Cardiac muscle cell (in vitro differentiated cells and primary cell): ENCODE measurements at regions not wholly inside any gene's neighbourhood (a gene's known extent, or its start where the extent isn't known, plus 50 kb on each side); places are given as distances from the start of the nearest gene placed in this dataset.

ENCODE experiments used
- DNase-seq, 2 donors: peaks; one replicate each; pipeline versions ENCODE4 v3.0.0 to v3.0.0-alpha.2; 2010 to 2017; ENCODE audit warnings: low read depth in 1 of 2, low spot score in 1 of 2
- H3K27ac ChIP-seq: fragments of 200-600 bp; sonication (generic); 2 replicates; pipeline ENCODE4 v1.5.1; 2016
- H3K27me3 ChIP-seq: fragments of 200-600 bp; sonication (generic); 2 replicates; pipeline ENCODE4 v1.6.0; 2016; ENCODE audit warnings: control low read depth
- H3K36me3 ChIP-seq: fragments of 200-600 bp; sonication (generic); 2 replicates; pipeline ENCODE4 v1.5.1; 2016; ENCODE audit warnings: control low read depth
- H3K4me1 ChIP-seq: fragments of 200-600 bp; sonication (generic); 2 replicates; pipeline ENCODE4 v1.8.1; 2017; ENCODE audit warnings: low read depth, mild to moderate bottlenecking, mixed run types
- H3K4me3 ChIP-seq: fragments of 200-600 bp; sonication (generic); 2 replicates; pipeline ENCODE4 v1.5.1; 2016; ENCODE audit warnings: mild to moderate bottlenecking
- H3K9me3 ChIP-seq: fragments of 200-600 bp; sonication (generic); 2 replicates; pipeline ENCODE4 v1.5.1; 2017; ENCODE audit warnings: low read depth, mild to moderate bottlenecking, control low read depth
- CTCF ChIP-seq: IDR thresholded peaks from 2 replicates; pipeline ENCODE4 v1.5.1; 2012; ENCODE audit warnings: low read depth, mild to moderate bottlenecking, low read length

GRCh38 chr2:65813631-65814173 is 381.3 kb upstream of the SPRED2 start:
- Histone ChIP-seq H3K4me1 (no peaks in the 10 kb centered on the region), H3K4me3 (no peak overlapping the region), H3K36me3 (no peaks in the 10 kb centered on the region), H3K27ac (no peak overlapping the region), H3K9me3 (no peaks in the 10 kb centered on the region), H3K27me3 (no peaks in the 10 kb centered on the region)
- no peak for TF ChIP-seq CTCF
- no peak for DNase-seq

- Histone ChIP-seq H3K36me3 (no peaks in the 10 kb centered on the region), H3K27me3 (no peaks in the 10 kb centered on the region), H3K4me3 (no peak overlapping the region), H3K4me1 (no peaks in the 10 kb centered on the region), H3K9me3 (no peaks in the 10 kb centered on the region), H3K27ac (no peak overlapping the region)
- no peak for DNase-seq
- no peak for TF ChIP-seq CTCF
Measured at GRCh38 chr2:65812887-65813286, 380.5 kb upstream of the SPRED2 start.

GRCh38 chr2:65807942-65808341 is 375.5 kb upstream of the SPRED2 start:
- Histone ChIP-seq H3K4me1 (no peaks in the 10 kb centered on the region), H3K9me3 (no peaks in the 10 kb centered on the region), H3K27ac (no peak overlapping the region), H3K36me3 (no peaks in the 10 kb centered on the region), H3K4me3 (no peak overlapping the region), H3K27me3 (no peaks in the 10 kb centered on the region)
- DNase-seq = no peak
- no peak for TF ChIP-seq CTCF

GRCh38 chr2:65804777-65805176 is 372.4 kb upstream of the SPRED2 start:
- H3K27ac ChIP-seq = no peak overlapping the region
- H3K9me3 ChIP-seq = no peaks in the 10 kb centered on the region
- no peak for TF ChIP-seq CTCF
- H3K27me3 ChIP-seq = no peaks in the 10 kb centered on the region
- H3K4me3 ChIP-seq = no peak overlapping the region
- H3K4me1 ChIP-seq = no peaks in the 10 kb centered on the region
- H3K36me3 ChIP-seq = no peaks in the 10 kb centered on the region
- DNase-seq = no peak

GRCh38 chr2:65802298-65802942 is 370.0 kb upstream of the SPRED2 start:
- Histone ChIP-seq H3K36me3 (no peaks in the 10 kb centered on the region), H3K27me3 (no peaks in the 10 kb centered on the region), H3K27ac (no peak overlapping the region), H3K9me3 (no peaks in the 10 kb centered on the region), H3K4me1 (no peaks in the 10 kb centered on the region), H3K4me3 (no peak overlapping the region)
- DNase-seq = peak in 1 of 2 donors; percentile 53
- TF ChIP-seq CTCF = no peak
